ENCODE measurements at regions not wholly inside any gene's neighbourhood (a gene's known extent, or its start where the extent isn't known, plus 50 kb on each side); places are given as distances from the start of the nearest gene placed in this dataset.

DNA sequence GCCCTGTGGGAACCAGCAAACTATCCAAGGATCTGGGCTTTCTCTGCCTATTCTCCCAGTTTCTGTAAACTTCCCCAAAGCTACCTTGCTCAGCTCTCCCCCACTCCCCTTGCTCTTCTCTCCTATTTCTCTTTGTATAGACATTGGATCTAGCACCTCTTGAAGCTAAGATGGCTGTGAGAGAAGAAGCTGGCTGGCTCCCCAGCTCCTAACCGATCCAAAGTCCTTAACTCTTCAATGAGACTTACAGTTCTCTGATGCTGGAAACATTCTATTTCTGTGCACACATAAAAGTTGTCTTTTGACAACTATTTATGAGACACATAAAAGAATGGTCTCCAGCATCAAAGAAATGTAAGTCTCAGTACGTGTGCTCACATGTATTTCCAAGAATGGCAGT, 70.6 kb upstream of the C3orf80 start:
- no peak overlapping the region for H3K4me3 ChIP-seq (ENCODE audit: insufficient read depth, low read depth, low read length)
- H3K27me3 ChIP-seq (ENCODE audit: control insufficient read depth, insufficient read depth, low read length): no peaks in the 10 kb centered on the region
- H3K36me3 ChIP-seq (replicated peaks; ENCODE audit: control insufficient read depth, insufficient read depth, low read length): no peaks in the 10 kb centered on the region
- DNase-seq: no peak

DNA sequence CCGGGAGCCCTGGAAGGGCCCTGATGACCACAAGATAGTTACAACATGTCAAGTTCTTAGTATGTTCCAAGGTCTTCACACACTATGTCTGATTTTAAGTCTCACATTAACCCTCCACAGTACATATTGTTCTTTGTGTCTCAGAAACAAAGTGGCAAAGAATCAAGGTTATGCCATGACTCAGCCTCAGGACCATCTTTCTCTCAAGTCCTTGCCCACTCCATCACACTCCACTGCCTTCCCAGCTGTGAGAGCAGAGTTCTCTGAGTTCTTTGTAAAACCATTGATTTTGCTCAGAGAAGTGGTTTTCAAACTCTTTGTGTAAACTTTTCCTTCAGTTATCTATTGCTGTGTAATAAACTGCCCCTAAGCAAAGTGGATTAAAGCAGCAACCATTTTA, 67.9 kb upstream of the C3orf80 start:
- DNase-seq: no peak
- no peak overlapping the region for H3K4me3 ChIP-seq (ENCODE audit: insufficient read depth, low read depth, low read length)
- H3K27me3 ChIP-seq (ENCODE audit: control insufficient read depth, insufficient read depth, low read length): no peaks in the 10 kb centered on the region
- no peaks in the 10 kb centered on the region for H3K36me3 ChIP-seq (replicated peaks; ENCODE audit: control insufficient read depth, insufficient read depth, low read length)

- H3K27me3 ChIP-seq (ENCODE audit: control insufficient read depth, insufficient read depth, low read length): no peaks in the 10 kb centered on the region
- H3K36me3 ChIP-seq (replicated peaks; ENCODE audit: control insufficient read depth, insufficient read depth, low read length): no peaks in the 10 kb centered on the region
- DNase-seq: no peak
- H3K4me3 ChIP-seq (ENCODE audit: insufficient read depth, low read depth, low read length): no peak overlapping the region
Observed at GRCh38 chr3:160159341-160159740, 65.9 kb upstream of the C3orf80 start.

GRCh38 chr3:160159806-160160205, 65.4 kb upstream of the C3orf80 start:
- Histone ChIP-seq H3K4me3 (ENCODE audit: insufficient read depth, low read depth, low read length) (no peak overlapping the region), H3K36me3 (replicated peaks; ENCODE audit: control insufficient read depth, insufficient read depth, low read length) (no peaks in the 10 kb centered on the region), H3K27me3 (ENCODE audit: control insufficient read depth, insufficient read depth, low read length) (no peaks in the 10 kb centered on the region)
- no peak for DNase-seq

DNA sequence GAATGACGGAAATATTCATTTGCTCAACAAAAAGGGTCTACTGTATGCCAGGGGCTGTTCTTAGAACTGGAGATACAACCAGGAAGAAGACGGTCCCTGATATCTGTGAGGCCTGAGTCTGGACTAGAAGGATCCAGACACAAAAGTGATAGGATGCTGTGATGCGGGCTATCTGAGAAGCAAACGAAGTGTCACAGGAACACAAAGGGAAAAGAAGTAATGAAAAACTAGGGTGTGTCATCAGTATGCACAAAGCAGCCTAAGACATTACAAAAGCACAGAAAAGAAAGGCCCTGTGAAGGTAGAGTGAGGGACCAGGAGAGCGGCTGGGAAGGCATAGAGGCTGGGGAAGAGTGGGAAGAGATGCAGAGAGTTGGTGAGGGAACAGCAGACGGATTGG, 63.3 kb upstream of the C3orf80 start:
- no peak for DNase-seq
- Histone ChIP-seq H3K36me3 (replicated peaks; ENCODE audit: control insufficient read depth, insufficient read depth, low read length) (no peaks in the 10 kb centered on the region), H3K4me3 (ENCODE audit: insufficient read depth, low read depth, low read length) (no peak overlapping the region), H3K27me3 (ENCODE audit: control insufficient read depth, insufficient read depth, low read length) (no peaks in the 10 kb centered on the region)

DNA sequence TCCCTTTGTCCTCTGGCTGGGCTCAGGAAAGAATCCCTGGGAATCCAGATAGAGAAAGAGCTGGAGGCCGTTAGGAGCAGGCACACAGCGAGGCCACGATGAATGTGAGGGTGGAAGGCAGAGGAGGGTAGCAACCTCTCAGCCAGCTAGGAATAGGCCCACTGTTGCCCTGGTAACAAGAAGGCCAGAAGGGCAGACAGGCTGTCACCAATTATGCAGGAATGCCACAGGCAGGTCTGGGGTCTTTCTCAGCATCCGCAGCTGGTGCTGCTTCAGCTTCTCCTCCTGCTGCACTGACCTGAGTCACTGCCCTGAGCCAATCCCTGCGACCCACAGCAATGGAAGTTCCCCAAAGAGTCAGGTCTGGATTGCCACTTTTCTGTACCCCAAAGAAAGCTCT, 62.8 kb upstream of the C3orf80 start:
- Histone ChIP-seq H3K27me3 (ENCODE audit: control insufficient read depth, insufficient read depth, low read length) (no peaks in the 10 kb centered on the region), H3K36me3 (replicated peaks; ENCODE audit: control insufficient read depth, insufficient read depth, low read length) (no peaks in the 10 kb centered on the region)

GRCh38 chr3:160163229-160163878, 61.9 kb upstream of the C3orf80 start:
- DNase-seq: no peak
- H3K27me3 ChIP-seq (ENCODE audit: control insufficient read depth, insufficient read depth, low read length): no peaks in the 10 kb centered on the region

More for the DNA sequence above, 62.8 kb upstream of the C3orf80 start:
- DNase-seq: peak; percentile 79
- no peak overlapping the region for H3K4me3 ChIP-seq (ENCODE audit: insufficient read depth, low read depth, low read length)

DNA sequence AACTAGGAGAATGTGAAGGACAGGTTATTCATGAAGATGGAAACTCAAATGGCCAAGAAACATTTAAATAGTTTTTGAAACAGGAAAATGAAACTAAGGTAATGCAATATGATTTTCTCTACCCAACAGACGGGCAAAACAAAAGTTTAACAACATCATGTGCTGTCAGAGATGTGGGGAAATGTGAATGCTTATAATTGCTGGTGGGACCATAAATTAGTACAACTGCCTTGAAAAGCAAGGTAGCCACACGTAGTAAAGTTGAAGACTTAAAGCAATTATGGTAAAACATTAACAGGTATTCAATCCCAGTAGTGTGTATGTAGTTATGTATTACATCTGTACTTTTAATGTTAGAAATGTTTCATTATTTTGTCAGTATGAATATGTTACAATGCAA, 57.0 kb upstream of the C3orf80 start:
- no peak for DNase-seq
- H3K36me3 ChIP-seq (replicated peaks; ENCODE audit: control insufficient read depth, insufficient read depth, low read length): no peaks in the 10 kb centered on the region
- no peaks in the 10 kb centered on the region for H3K27me3 ChIP-seq (ENCODE audit: control insufficient read depth, insufficient read depth, low read length)
- H3K4me3 ChIP-seq (ENCODE audit: insufficient read depth, low read depth, low read length): no peak overlapping the region

More at GRCh38 chr3:160163229-160163878, 61.9 kb upstream of the C3orf80 start:
- Histone ChIP-seq H3K4me3 (ENCODE audit: insufficient read depth, low read depth, low read length) (no peak overlapping the region), H3K36me3 (replicated peaks; ENCODE audit: control insufficient read depth, insufficient read depth, low read length) (no peaks in the 10 kb centered on the region)

GRCh38 chr3:160169139-160169976, 55.9 kb upstream of the C3orf80 start:
- no peak for DNase-seq
- no peaks in the 10 kb centered on the region for H3K36me3 ChIP-seq (replicated peaks; ENCODE audit: control insufficient read depth, insufficient read depth, low read length)
- no peaks in the 10 kb centered on the region for H3K27me3 ChIP-seq (ENCODE audit: control insufficient read depth, insufficient read depth, low read length)
- no peak overlapping the region for H3K4me3 ChIP-seq (ENCODE audit: insufficient read depth, low read depth, low read length)

DNA sequence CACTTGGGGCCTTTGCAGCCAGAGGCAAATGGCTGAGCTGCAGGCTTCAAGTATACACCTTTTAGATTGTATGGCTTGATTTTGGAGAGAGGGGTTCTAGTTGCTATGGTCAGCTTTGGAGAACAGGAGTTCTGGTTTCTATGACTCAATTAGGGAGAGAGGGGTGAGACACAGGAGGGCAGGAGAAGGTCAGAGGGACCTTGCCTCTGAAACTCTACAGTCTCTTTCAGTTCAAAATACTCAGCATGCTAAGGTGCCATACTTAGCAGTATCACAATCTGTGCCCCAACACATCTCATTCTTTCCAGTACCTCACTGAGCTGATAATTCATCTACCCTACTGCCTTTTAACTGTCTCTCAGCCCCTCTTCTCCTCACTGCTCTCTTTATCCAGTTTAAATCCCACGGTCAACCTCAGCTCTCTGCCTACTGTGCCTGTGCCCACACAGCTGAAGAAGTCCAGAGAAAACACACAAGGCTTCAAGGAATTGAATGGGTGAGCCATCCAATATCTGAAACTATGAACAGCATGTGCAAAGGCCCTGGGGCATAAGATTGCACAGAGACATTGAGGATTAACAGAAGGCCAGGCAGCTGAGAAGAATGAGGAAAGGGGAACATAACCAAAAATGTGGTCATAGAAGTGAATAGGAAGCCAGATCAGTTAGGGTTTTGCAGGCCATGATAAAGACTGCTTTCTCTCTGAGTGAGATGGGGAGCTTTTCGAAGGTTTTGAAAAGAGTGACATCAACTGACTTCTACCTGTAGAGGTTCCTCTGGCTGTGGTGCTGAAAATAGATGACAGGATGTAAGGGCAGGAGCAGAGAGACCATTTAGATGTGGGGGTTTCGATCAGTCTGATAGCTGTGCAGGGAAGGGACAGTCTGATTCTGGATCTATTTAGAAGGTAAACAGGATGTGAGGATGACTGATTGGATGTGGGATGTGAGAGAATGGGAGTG, 54.5 kb upstream of the C3orf80 start:
- H3K27me3 ChIP-seq (ENCODE audit: control insufficient read depth, insufficient read depth, low read length): no peaks in the 10 kb centered on the region
- no peak overlapping the region for H3K4me3 ChIP-seq (ENCODE audit: insufficient read depth, low read depth, low read length)
- H3K36me3 ChIP-seq (replicated peaks; ENCODE audit: control insufficient read depth, insufficient read depth, low read length): no peaks in the 10 kb centered on the region
- no peak for DNase-seq

DNA sequence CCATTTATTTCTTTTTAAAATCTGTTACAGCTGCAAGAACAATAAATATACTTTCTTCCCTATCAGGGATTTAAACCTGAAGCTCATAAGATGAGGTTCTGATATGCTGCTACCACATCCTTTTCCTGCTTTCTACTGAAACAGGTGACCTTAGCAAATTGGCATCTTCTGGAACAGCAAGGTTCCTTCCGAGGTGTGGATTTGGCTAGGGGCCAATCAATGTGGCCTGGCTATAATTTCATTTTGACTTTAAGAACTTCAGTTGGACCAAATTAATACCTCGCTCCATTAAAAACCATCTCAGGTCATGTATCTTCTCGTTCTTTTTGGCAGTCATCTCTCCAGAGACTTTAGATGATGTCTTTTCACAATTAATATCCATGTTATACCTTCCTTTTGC, 53.4 kb upstream of the C3orf80 start:
- DNase-seq: no peak
- H3K4me3 ChIP-seq (ENCODE audit: insufficient read depth, low read depth, low read length): no peak overlapping the region
- no peaks in the 10 kb centered on the region for H3K36me3 ChIP-seq (replicated peaks; ENCODE audit: control insufficient read depth, insufficient read depth, low read length)
- no peaks in the 10 kb centered on the region for H3K27me3 ChIP-seq (ENCODE audit: control insufficient read depth, insufficient read depth, low read length)

DNA sequence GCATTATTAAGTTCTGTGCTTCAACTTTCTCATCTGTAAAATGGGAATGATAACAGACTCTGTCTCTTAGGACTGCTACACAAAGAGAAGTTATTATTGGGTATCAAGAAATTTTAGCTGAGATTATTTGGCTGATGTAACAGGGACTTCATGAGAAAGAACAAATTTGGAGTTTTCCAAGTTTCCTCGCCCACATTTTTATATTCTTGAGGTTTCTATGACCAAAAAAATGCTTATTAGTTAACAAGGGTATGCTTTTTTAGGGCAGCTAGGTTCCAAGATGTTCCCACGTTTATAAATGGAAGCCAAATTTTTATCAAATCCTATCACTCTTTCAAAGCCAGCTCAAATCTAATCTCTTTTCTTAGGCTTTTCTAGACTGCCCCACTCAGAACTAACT, 50.6 kb upstream of the C3orf80 start:
- H3K27me3 ChIP-seq (ENCODE audit: control insufficient read depth, insufficient read depth, low read length): no peaks in the 10 kb centered on the region
- H3K36me3 ChIP-seq (replicated peaks; ENCODE audit: control insufficient read depth, insufficient read depth, low read length): no peaks in the 10 kb centered on the region
- no peak for DNase-seq
- H3K4me3 ChIP-seq (ENCODE audit: insufficient read depth, low read depth, low read length): no peak overlapping the region
